Sciatic nerve (tissue), 2 donors: ENCODE measurements at regions not wholly inside any gene's neighbourhood (a gene's known extent, or its start where the extent isn't known, plus 50 kb on each side); places are given as distances from the start of the nearest gene placed in this dataset.
"Not testable (repeated sequence)": the region's sequence is repeated elsewhere in the genome, so short reads cannot be mapped to it uniquely, and the experiment has no call there.

Experiments used
- ATAC-seq: fragments of 200-7000 bp; cut with Tn5 transposase; one replicate; pipeline ENCODE4 v1.9.1; 2020; ENCODE audit warnings: mild to moderate bottlenecking, moderate library complexity
- DNase-seq: peaks from one replicate; pipeline ENCODE4 v3.0.0-alpha.2; 2020; ENCODE audit warnings: low spot score
- intact Hi-C: fragments of 100-400 bp; cut with DNase I; formaldehyde crosslinking; loops from one replicate; pipeline ENCODE4 v1.14.2; 2022
- donor health status: DM: no; HTN: no; CAD: no.
- donor health status: DM: no; HTN: no; CAD: no.

GRCh38 chr12:73964641-73965040 lies 573.0 kb upstream of the ATXN7L3B start:
- no peak for DNase-seq
- no peak for ATAC-seq
- intact Hi-C loops: no loop called here

- no peak for DNase-seq
- intact Hi-C loops: no loop called here
- ATAC-seq: no peak
These were observed 564.1 kb upstream of the ATXN7L3B start for GRCh38 chr12:73973486-73973885.

GRCh38 chr12:73984552-73984951 lies 553.1 kb upstream of the ATXN7L3B start:
- intact Hi-C loops: no loop called here
- no peak for ATAC-seq

GRCh38 chr12:73991138-73991537 lies 546.5 kb upstream of the ATXN7L3B start:
- intact Hi-C loops: no loop called here
- DNase-seq (no peak), ATAC-seq (no peak)

More at GRCh38 chr12:73984552-73984951, 553.1 kb upstream of the ATXN7L3B start:
- no peak for DNase-seq

GRCh38 chr12:73998894-73999293 lies 538.7 kb upstream of the ATXN7L3B start:
- DNase-seq (no peak), ATAC-seq (no peak)
- intact Hi-C loops: loop anchor here (5.0 kb wide), 1 partner anchor 1118 kb away; no protein-coding TSS in a partner anchor

- DNase-seq (no peak), ATAC-seq (no peak)
- intact Hi-C loops: no loop called here
These were observed 522.5 kb upstream of the ATXN7L3B start for GRCh38 chr12:74015118-74015517.

- intact Hi-C loops, ATAC-seq, DNase-seq: not testable (repeated sequence)
These were observed 521.3 kb upstream of the ATXN7L3B start for GRCh38 chr12:74016324-74016723.

GRCh38 chr12:74018849-74019248 lies 518.8 kb upstream of the ATXN7L3B start:
- DNase-seq (no peak), ATAC-seq (no peak)
- intact Hi-C loops: no loop called here

- intact Hi-C loops: no loop called here
- ATAC-seq (peak; percentile 61), DNase-seq (peak; percentile 62)
These were observed 515.7 kb upstream of the ATXN7L3B start for GRCh38 chr12:74021937-74022336.

GRCh38 chr12:74031045-74031444 lies 506.6 kb upstream of the ATXN7L3B start:
- ATAC-seq (no peak), DNase-seq (no peak)
- intact Hi-C loops: no loop called here

GRCh38 chr12:74033531-74033930 lies 504.1 kb upstream of the ATXN7L3B start:
- no peak for ATAC-seq
- DNase-seq: no peak
- intact Hi-C loops: no loop called here

GRCh38 chr12:74039138-74039537 lies 498.5 kb upstream of the ATXN7L3B start:
- DNase-seq, ATAC-seq, intact Hi-C loops: not testable (repeated sequence)

- intact Hi-C loops: no loop called here
- no peak for DNase-seq
- no peak for ATAC-seq
These were observed 494.3 kb upstream of the ATXN7L3B start for GRCh38 chr12:74043343-74043742.

- ATAC-seq: no peak
- no peak for DNase-seq
- intact Hi-C loops: no loop called here
These were observed 488.3 kb upstream of the ATXN7L3B start for GRCh38 chr12:74049348-74049747.

GRCh38 chr12:74051848-74052247 lies 485.8 kb upstream of the ATXN7L3B start:
- ATAC-seq (no peak), DNase-seq (no peak)
- intact Hi-C loops: no loop called here

- intact Hi-C loops: no loop called here
- ATAC-seq (no peak), DNase-seq (no peak)
These were observed 471.2 kb upstream of the ATXN7L3B start for GRCh38 chr12:74066476-74066875.

- ATAC-seq: no peak
These were observed 466.5 kb upstream of the ATXN7L3B start for GRCh38 chr12:74071182-74071581.

GRCh38 chr12:74076918-74077317 lies 460.7 kb upstream of the ATXN7L3B start:
- ATAC-seq: no peak
- DNase-seq: no peak
- intact Hi-C loops: no loop called here

More at GRCh38 chr12:74071182-74071581, 466.5 kb upstream of the ATXN7L3B start:
- DNase-seq: no peak
- intact Hi-C loops: no loop called here

- intact Hi-C loops: no loop called here
- DNase-seq (no peak), ATAC-seq (no peak)
These were observed 432.2 kb upstream of the ATXN7L3B start for GRCh38 chr12:74105434-74105833.

GRCh38 chr12:74108729-74109128 lies 428.9 kb upstream of the ATXN7L3B start:
- no peak for ATAC-seq
- intact Hi-C loops: no loop called here

GRCh38 chr12:74111688-74112360 lies 425.8 kb upstream of the ATXN7L3B start:
- peak; percentile 56 for ATAC-seq
- intact Hi-C loops: no loop called here
- no peak for DNase-seq

More at GRCh38 chr12:74108729-74109128, 428.9 kb upstream of the ATXN7L3B start:
- DNase-seq: no peak
